Fibroblast of lung (primary cell): ENCODE measurements at regions not wholly inside any gene's neighbourhood (a gene's known extent, or its start where the extent isn't known, plus 50 kb on each side); places are given as distances from the start of the nearest gene placed in this dataset.

Experiments used
- DNase-seq, 2 donors: peaks; one replicate each; pipeline versions ENCODE4 v3.0.0 to v3.0.0-alpha.2; 2010; ENCODE audit warnings: low read depth in 2 of 2
- H2AFZ ChIP-seq: 2 replicates; pipeline ENCODE4 v1.5.1; 2012; ENCODE audit warnings: low read length, control low read depth, inconsistent platforms
- H3K27ac ChIP-seq: 2 replicates; pipeline ENCODE4 v1.5.1; 2011; ENCODE audit warnings: low read length, control low read depth; ENCODE audit not compliant: insufficient read depth
- H3K27me3 ChIP-seq: 2 replicates; pipeline ENCODE4 v1.5.1; 2011; ENCODE audit warnings: mild to moderate bottlenecking, low read length; ENCODE audit not compliant: control insufficient read depth, insufficient read depth
- H3K36me3 ChIP-seq: 2 replicates; pipeline ENCODE4 v1.5.1; 2011; ENCODE audit warnings: low read length; ENCODE audit not compliant: control insufficient read depth, insufficient read depth
- H3K4me1 ChIP-seq: 2 replicates; pipeline ENCODE4 v1.5.1; 2011; ENCODE audit warnings: low read length; ENCODE audit not compliant: control insufficient read depth, insufficient read depth; ENCODE audit errors: extremely low read depth
- H3K4me2 ChIP-seq: 2 replicates; pipeline ENCODE4 v1.5.1; 2011; ENCODE audit warnings: low read length, control low read depth; ENCODE audit not compliant: insufficient read depth; ENCODE audit errors: extremely low read depth
- H3K4me3 ChIP-seq, 4 experiments: fragments of 200-600 bp in 1 of 4; sonication (generic) in 1 of 4; replicated peaks in 1 of 4; 2 replicates each; pipeline ENCODE4 v1.5.1; 2011 to 2016; ENCODE audit warnings: low read length in 4 of 4, low read depth in 3 of 4, mild to moderate bottlenecking in 3 of 4, control low read depth in 2 of 4, inconsistent platforms in 1 of 4, mixed read lengths in 1 of 4; ENCODE audit not compliant: insufficient read depth in 1 of 4; ENCODE audit errors: control extremely low read depth in 1 of 4
- H3K79me2 ChIP-seq: 2 replicates; pipeline ENCODE4 v1.5.1; 2012; ENCODE audit warnings: mild to moderate bottlenecking, low read length, inconsistent platforms; ENCODE audit not compliant: control insufficient read depth, insufficient read depth
- H3K9ac ChIP-seq: 2 replicates; pipeline ENCODE4 v1.5.1; 2011; ENCODE audit warnings: mild to moderate bottlenecking, low read length, control low read depth; ENCODE audit not compliant: insufficient read depth
- H3K9me3 ChIP-seq: 2 replicates; pipeline ENCODE4 v1.5.1; 2012; ENCODE audit warnings: low read depth, low read length; ENCODE audit not compliant: control insufficient read depth, insufficient read depth
- H4K20me1 ChIP-seq: 2 replicates; pipeline ENCODE4 v1.5.1; 2011; ENCODE audit warnings: low read length; ENCODE audit not compliant: control insufficient read depth, insufficient read depth; ENCODE audit errors: extremely low read depth
- EZH2 ChIP-seq: IDR thresholded peaks from 2 replicates; pipeline ENCODE4 v1.5.1; 2012; ENCODE audit warnings: low read length, control low read depth, mild to moderate bottlenecking; ENCODE audit errors: missing control alignments
- TF ChIP-seq, protein P1 (sequence below), 2 donors: IDR thresholded peaks in 1 of 2; conservative IDR thresholded peaks in 1 of 2; 1 replicate in 1 of 2; 2 replicates in 1 of 2; pipeline ENCODE4 v1.5.1; 2011 to 2012; ENCODE audit warnings: low read length in 2 of 2, control low read depth in 1 of 2, inconsistent platforms in 1 of 2, low read depth in 1 of 2, mild to moderate bottlenecking in 1 of 2

DNA sequence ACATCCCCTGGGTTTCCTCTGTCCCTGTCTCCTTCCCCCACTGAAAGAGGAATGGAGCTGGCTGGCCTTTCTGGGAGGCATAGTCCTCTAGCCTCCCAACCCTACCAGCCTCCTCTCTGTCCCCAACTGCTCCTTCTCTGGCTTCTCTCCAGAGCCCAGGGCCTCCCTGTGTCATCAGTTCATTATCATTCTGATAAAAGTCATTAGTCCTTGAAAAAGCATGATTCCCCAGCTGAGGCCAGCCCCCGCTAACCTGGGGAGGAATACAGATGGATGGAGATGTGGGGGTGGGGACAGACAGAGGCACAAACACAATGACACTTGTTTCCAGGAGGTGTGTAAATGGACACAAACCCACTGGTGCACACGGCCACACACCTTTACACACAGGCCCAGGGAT is 73.6 kb upstream of the HSPA9 start:
- Histone ChIP-seq H2AFZ (no peak overlapping the region), H3K79me2 (no peaks in the 10 kb centered on the region), H3K4me3 (no peak overlapping the region), H3K9ac (no peak overlapping the region), H3K27me3 (peaks cover 13% of the 10 kb centered on the region), H3K4me2 (no peak overlapping the region), H3K36me3 (no peaks in the 10 kb centered on the region), H3K4me1 (no peaks in the 10 kb centered on the region), H4K20me1 (no peaks in the 10 kb centered on the region), H3K27ac (no peak overlapping the region), H3K9me3 (no peaks in the 10 kb centered on the region)
- DNase-seq = no peak
- no peak for TF ChIP-seq EZH2
- TF ChIP-seq, protein P1, sequence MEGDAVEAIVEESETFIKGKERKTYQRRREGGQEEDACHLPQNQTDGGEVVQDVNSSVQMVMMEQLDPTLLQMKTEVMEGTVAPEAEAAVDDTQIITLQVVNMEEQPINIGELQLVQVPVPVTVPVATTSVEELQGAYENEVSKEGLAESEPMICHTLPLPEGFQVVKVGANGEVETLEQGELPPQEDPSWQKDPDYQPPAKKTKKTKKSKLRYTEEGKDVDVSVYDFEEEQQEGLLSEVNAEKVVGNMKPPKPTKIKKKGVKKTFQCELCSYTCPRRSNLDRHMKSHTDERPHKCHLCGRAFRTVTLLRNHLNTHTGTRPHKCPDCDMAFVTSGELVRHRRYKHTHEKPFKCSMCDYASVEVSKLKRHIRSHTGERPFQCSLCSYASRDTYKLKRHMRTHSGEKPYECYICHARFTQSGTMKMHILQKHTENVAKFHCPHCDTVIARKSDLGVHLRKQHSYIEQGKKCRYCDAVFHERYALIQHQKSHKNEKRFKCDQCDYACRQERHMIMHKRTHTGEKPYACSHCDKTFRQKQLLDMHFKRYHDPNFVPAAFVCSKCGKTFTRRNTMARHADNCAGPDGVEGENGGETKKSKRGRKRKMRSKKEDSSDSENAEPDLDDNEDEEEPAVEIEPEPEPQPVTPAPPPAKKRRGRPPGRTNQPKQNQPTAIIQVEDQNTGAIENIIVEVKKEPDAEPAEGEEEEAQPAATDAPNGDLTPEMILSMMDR (conservative IDR thresholded peaks at IDR 0.05 in 1 of 2, IDR thresholded peaks at IDR 0.05 in 1 of 2; ENCODE audit: low read depth in 1 of 2, low read length in 2 of 2) = no peak

DNA sequence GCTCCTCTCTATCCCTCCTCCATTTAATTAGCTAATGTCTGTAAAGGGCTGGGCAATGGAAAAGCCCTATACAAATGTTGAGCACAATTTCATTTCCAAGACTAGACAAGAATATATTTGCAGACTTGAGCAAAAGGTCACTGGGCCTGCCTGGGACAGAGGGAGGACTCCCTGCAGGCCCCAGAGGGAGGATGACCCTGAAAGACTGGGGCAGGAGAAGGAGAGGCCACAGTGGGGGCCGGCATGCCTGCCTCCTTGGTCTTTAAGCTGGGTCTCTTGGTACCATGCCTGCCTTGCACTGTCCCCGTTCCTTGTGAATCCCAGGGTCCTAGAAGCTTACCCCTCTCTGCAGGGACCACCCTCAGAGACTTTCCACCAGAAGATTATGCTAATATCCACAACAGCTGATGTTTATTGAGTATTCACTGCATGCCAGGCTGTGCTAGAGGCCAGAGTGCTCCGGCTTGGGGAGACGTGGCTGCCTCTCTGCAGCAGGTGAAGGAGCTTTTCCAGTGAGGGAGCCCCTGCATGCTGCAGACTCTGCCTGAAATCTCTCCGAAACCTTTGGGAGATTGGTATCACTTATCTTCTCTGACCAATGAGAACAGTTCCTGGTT is 72.7 kb upstream of the HSPA9 start:
- no peaks in the 10 kb centered on the region for H4K20me1 ChIP-seq
- no peaks in the 10 kb centered on the region for H3K79me2 ChIP-seq
- no peaks in the 10 kb centered on the region for H3K36me3 ChIP-seq
- no peak overlapping the region for H3K4me2 ChIP-seq
- H2AFZ ChIP-seq = no peak overlapping the region
- no peak overlapping the region for H3K9ac ChIP-seq
- H3K4me3 ChIP-seq = no peak overlapping the region
- DNase-seq = no peak
- TF ChIP-seq, protein P1 (conservative IDR thresholded peaks at IDR 0.05 in 1 of 2, IDR thresholded peaks at IDR 0.05 in 1 of 2; ENCODE audit: low read depth in 1 of 2, low read length in 2 of 2) = no peak
- H3K27me3 ChIP-seq = peaks cover 17% of the 10 kb centered on the region
- H3K27ac ChIP-seq = no peak overlapping the region
- H3K9me3 ChIP-seq = no peaks in the 10 kb centered on the region
- no peaks in the 10 kb centered on the region for H3K4me1 ChIP-seq

DNA sequence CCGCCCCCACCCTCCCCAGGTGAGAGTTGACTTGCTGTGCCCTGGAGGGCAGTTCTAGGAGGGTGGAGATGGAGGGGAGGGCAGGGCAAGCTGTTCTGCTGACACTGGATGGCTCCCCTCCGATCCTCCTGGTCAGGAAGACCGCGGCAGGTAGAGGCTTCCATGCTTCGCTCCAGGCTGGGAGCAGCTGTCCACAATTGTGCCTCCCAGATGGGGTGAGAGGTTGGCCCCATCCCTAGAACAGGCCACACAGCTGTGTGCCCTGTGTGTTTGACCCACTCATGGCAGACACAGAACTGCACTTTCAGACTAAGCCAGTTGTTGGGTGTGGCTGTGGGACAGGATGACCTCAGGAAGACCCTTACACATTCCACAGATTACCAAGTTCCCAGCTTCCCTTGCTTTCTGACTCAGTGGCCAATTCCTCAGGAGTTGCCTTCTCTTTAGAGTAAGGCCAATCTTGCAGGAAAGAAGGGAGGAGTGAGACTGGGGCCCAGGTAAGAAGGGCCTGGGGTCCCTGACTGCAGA is 72.1 kb upstream of the HSPA9 start:
- no peak overlapping the region for H3K9ac ChIP-seq
- peak; percentile 33 to 53 for DNase-seq
- H3K27me3 ChIP-seq = peaks cover 17% of the 10 kb centered on the region
- H4K20me1 ChIP-seq = no peaks in the 10 kb centered on the region
- H3K9me3 ChIP-seq = no peaks in the 10 kb centered on the region
- TF ChIP-seq EZH2 = no peak
- TF ChIP-seq, protein P1 (conservative IDR thresholded peaks at IDR 0.05 in 1 of 2, IDR thresholded peaks at IDR 0.05 in 1 of 2; ENCODE audit: low read depth in 1 of 2, low read length in 2 of 2) = no peak
- H2AFZ ChIP-seq = no peak overlapping the region
- H3K4me2 ChIP-seq = no peak overlapping the region
- no peak overlapping the region for H3K4me3 ChIP-seq
- no peak overlapping the region for H3K27ac ChIP-seq
- H3K4me1 ChIP-seq = no peaks in the 10 kb centered on the region
- H3K36me3 ChIP-seq = no peaks in the 10 kb centered on the region
- no peaks in the 10 kb centered on the region for H3K79me2 ChIP-seq
